ENCODE measurements at regions not wholly inside any gene's neighbourhood (a gene's known extent, or its start where the extent isn't known, plus 50 kb on each side); places are given as distances from the start of the nearest gene placed in this dataset.
"Not testable (repeated sequence)": the region's sequence is repeated elsewhere in the genome, so short reads cannot be mapped to it uniquely, and the experiment has no call there.

GRCh38 chr2:52260904-52261303, 1229.0 kb upstream of the NRXN1 start:
- no peak for DNase-seq
- H3K27me3 ChIP-seq = no peaks in the 10 kb centered on the region
- H3K4me1 ChIP-seq = no peaks in the 10 kb centered on the region
- H3K36me3 ChIP-seq = no peaks in the 10 kb centered on the region
- no peaks in the 10 kb centered on the region for H3K9me3 ChIP-seq
- H3K4me3 ChIP-seq (ENCODE audit: low read depth, low read length) = no peak overlapping the region
- TF ChIP-seq CTCF (IDR thresholded peaks at IDR 0.05; ENCODE audit: low read depth, low read length) = no peak

GRCh38 chr2:52258967-52259366, 1227.0 kb upstream of the NRXN1 start:
- H3K27me3 ChIP-seq; H3K9me3 ChIP-seq; H3K4me1 ChIP-seq; H3K4me3 ChIP-seq (ENCODE audit: low read depth, low read length); H3K36me3 ChIP-seq; DNase-seq: not testable (repeated sequence)

- no peak for TF ChIP-seq CTCF (IDR thresholded peaks at IDR 0.05; ENCODE audit: low read depth, low read length)
- Histone ChIP-seq H3K36me3 (no peaks in the 10 kb centered on the region), H3K27me3 (no peaks in the 10 kb centered on the region), H3K4me1 (no peaks in the 10 kb centered on the region), H3K9me3 (no peaks in the 10 kb centered on the region), H3K4me3 (ENCODE audit: low read depth, low read length) (no peak overlapping the region)
- no peak for DNase-seq
These were observed 1226.1 kb upstream of the NRXN1 start for GRCh38 chr2:52258038-52258437.

- no peaks in the 10 kb centered on the region for H3K9me3 ChIP-seq
- no peaks in the 10 kb centered on the region for H3K27me3 ChIP-seq
- H3K36me3 ChIP-seq = no peaks in the 10 kb centered on the region
- TF ChIP-seq CTCF (IDR thresholded peaks at IDR 0.05; ENCODE audit: low read depth, low read length) = no peak
- no peaks in the 10 kb centered on the region for H3K4me1 ChIP-seq
- no peak overlapping the region for H3K4me3 ChIP-seq (ENCODE audit: low read depth, low read length)
- DNase-seq = no peak
These were observed 1221.6 kb upstream of the NRXN1 start for GRCh38 chr2:52253416-52253980.

GRCh38 chr2:52238782-52239181, 1206.8 kb upstream of the NRXN1 start:
- Histone ChIP-seq H3K4me3 (ENCODE audit: low read depth, low read length) (no peak overlapping the region), H3K36me3 (no peaks in the 10 kb centered on the region), H3K9me3 (no peaks in the 10 kb centered on the region), H3K4me1 (no peaks in the 10 kb centered on the region), H3K27me3 (no peaks in the 10 kb centered on the region)
- DNase-seq = no peak
- TF ChIP-seq CTCF (IDR thresholded peaks at IDR 0.05; ENCODE audit: low read depth, low read length) = no peak

GRCh38 chr2:52222128-52222527, 1190.2 kb upstream of the NRXN1 start:
- DNase-seq = no peak
- H3K36me3 ChIP-seq = no peaks in the 10 kb centered on the region

More at GRCh38 chr2:52222128-52222527, 1190.2 kb upstream of the NRXN1 start:
- H3K9me3 ChIP-seq = no peaks in the 10 kb centered on the region
- no peaks in the 10 kb centered on the region for H3K27me3 ChIP-seq
- H3K4me3 ChIP-seq (ENCODE audit: low read depth, low read length) = no peak overlapping the region
- no peaks in the 10 kb centered on the region; the same call in 1 of the 2 replicates for H3K4me1 ChIP-seq
- no peak for TF ChIP-seq CTCF (IDR thresholded peaks at IDR 0.05; ENCODE audit: low read depth, low read length)

All from BE2C (cell line).